ENCODE measurements at regions not wholly inside any gene's neighbourhood (a gene's known extent, or its start where the extent isn't known, plus 50 kb on each side); places are given as distances from the start of the nearest gene placed in this dataset.

- DNase-seq = no peak
These were observed 261.2 kb upstream of the TAC1 start for GRCh38 chr7:97470726-97471125.

GRCh38 chr7:97471491-97471890, 260.4 kb upstream of the TAC1 start:
- no peak for DNase-seq

- DNase-seq = no peak
These were observed 252.1 kb upstream of the TAC1 start for GRCh38 chr7:97479740-97480290.

GRCh38 chr7:97480772-97481390, 251.0 kb upstream of the TAC1 start:
- no peak for DNase-seq

GRCh38 chr7:97495487-97495886, 236.4 kb upstream of the TAC1 start:
- DNase-seq = no peak

GRCh38 chr7:97499204-97499603, 232.7 kb upstream of the TAC1 start:
- peak; percentile 70 for DNase-seq

GRCh38 chr7:97503367-97504094, 228.4 kb upstream of the TAC1 start:
- no peak for DNase-seq

GRCh38 chr7:97506728-97507127, 225.2 kb upstream of the TAC1 start:
- DNase-seq = no peak

GRCh38 chr7:97512441-97513207, 219.3 kb upstream of the TAC1 start:
- DNase-seq = no peak

GRCh38 chr7:97513326-97513725, 218.6 kb upstream of the TAC1 start:
- DNase-seq = no peak

- no peak for DNase-seq
These were observed 190.7 kb upstream of the TAC1 start for GRCh38 chr7:97541188-97541587.

- DNase-seq = peak; percentile 94
These were observed 175.9 kb upstream of the TAC1 start for GRCh38 chr7:97555857-97556421.

- no peak for DNase-seq
These were observed 166.2 kb upstream of the TAC1 start for GRCh38 chr7:97565665-97566064.

- DNase-seq = peak; percentile 14
These were observed 158.8 kb upstream of the TAC1 start for GRCh38 chr7:97573065-97573464.

- DNase-seq = no peak
These were observed 155.8 kb upstream of the TAC1 start for GRCh38 chr7:97576043-97576442.

GRCh38 chr7:97578225-97578624, 153.7 kb upstream of the TAC1 start:
- DNase-seq = no peak

- DNase-seq = peak; percentile 59
These were observed 151.7 kb upstream of the TAC1 start for GRCh38 chr7:97580205-97580604.

GRCh38 chr7:97595439-97595838, 136.4 kb upstream of the TAC1 start:
- peak; percentile 41 for DNase-seq

- no peak for DNase-seq
These were observed 129.9 kb upstream of the TAC1 start for GRCh38 chr7:97601931-97602457.

- no peak for DNase-seq
These were observed 111.4 kb upstream of the TAC1 start for GRCh38 chr7:97620495-97620894.

GRCh38 chr7:97623333-97623732, 108.6 kb upstream of the TAC1 start:
- DNase-seq = no peak

- no peak for DNase-seq
These were observed 101.8 kb upstream of the TAC1 start for GRCh38 chr7:97630116-97630515.

- no peak for DNase-seq
These were observed 96.3 kb upstream of the TAC1 start for GRCh38 chr7:97635622-97636021.
